ENCODE measurements at regions not wholly inside any gene's neighbourhood (a gene's known extent, or its start where the extent isn't known, plus 50 kb on each side); places are given as distances from the start of the nearest gene placed in this dataset.

GRCh38 chr14:22407033-22407432 lies 182.0 kb downstream of the DAD1 start:
- TF ChIP-seq EGR1 (IDR thresholded peaks at IDR 0.05) (no peak), TCF12 (IDR thresholded peaks at IDR 0.05; ENCODE audit: low read depth) (no peak), ZBTB7A (IDR thresholded peaks at IDR 0.05; ENCODE audit: low read depth) (no peak), FOXM1 (IDR thresholded peaks at IDR 0.05; ENCODE audit: borderline replicate concordance, low read depth) (no peak), TEAD4 (IDR thresholded peaks at IDR 0.05) (no peak), EP300 (IDR thresholded peaks at IDR 0.05; ENCODE audit: borderline replicate concordance) (no peak), RAD21 (IDR thresholded peaks at IDR 0.05; ENCODE audit: low read depth) (no peak), TAF1 (IDR thresholded peaks at IDR 0.05; ENCODE audit: low read depth) (no peak), CREB1 (IDR thresholded peaks at IDR 0.05; ENCODE audit: low read depth) (no peak), NFIC (IDR thresholded peaks at IDR 0.05) (no peak), CEBPB (IDR thresholded peaks at IDR 0.05) (no peak), MAX (IDR thresholded peaks at IDR 0.05) (no peak), YY1 (IDR thresholded peaks at IDR 0.05; ENCODE audit: low read depth) (no peak)
- TF ChIP-seq, protein P1, sequence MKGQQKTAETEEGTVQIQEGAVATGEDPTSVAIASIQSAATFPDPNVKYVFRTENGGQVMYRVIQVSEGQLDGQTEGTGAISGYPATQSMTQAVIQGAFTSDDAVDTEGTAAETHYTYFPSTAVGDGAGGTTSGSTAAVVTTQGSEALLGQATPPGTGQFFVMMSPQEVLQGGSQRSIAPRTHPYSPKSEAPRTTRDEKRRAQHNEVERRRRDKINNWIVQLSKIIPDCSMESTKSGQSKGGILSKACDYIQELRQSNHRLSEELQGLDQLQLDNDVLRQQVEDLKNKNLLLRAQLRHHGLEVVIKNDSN (IDR thresholded peaks at IDR 0.05) = no peak
- TF ChIP-seq, protein P2, sequence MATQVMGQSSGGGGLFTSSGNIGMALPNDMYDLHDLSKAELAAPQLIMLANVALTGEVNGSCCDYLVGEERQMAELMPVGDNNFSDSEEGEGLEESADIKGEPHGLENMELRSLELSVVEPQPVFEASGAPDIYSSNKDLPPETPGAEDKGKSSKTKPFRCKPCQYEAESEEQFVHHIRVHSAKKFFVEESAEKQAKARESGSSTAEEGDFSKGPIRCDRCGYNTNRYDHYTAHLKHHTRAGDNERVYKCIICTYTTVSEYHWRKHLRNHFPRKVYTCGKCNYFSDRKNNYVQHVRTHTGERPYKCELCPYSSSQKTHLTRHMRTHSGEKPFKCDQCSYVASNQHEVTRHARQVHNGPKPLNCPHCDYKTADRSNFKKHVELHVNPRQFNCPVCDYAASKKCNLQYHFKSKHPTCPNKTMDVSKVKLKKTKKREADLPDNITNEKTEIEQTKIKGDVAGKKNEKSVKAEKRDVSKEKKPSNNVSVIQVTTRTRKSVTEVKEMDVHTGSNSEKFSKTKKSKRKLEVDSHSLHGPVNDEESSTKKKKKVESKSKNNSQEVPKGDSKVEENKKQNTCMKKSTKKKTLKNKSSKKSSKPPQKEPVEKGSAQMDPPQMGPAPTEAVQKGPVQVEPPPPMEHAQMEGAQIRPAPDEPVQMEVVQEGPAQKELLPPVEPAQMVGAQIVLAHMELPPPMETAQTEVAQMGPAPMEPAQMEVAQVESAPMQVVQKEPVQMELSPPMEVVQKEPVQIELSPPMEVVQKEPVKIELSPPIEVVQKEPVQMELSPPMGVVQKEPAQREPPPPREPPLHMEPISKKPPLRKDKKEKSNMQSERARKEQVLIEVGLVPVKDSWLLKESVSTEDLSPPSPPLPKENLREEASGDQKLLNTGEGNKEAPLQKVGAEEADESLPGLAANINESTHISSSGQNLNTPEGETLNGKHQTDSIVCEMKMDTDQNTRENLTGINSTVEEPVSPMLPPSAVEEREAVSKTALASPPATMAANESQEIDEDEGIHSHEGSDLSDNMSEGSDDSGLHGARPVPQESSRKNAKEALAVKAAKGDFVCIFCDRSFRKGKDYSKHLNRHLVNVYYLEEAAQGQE (IDR thresholded peaks at IDR 0.05; ENCODE audit: low read depth) = no peak

DNA sequence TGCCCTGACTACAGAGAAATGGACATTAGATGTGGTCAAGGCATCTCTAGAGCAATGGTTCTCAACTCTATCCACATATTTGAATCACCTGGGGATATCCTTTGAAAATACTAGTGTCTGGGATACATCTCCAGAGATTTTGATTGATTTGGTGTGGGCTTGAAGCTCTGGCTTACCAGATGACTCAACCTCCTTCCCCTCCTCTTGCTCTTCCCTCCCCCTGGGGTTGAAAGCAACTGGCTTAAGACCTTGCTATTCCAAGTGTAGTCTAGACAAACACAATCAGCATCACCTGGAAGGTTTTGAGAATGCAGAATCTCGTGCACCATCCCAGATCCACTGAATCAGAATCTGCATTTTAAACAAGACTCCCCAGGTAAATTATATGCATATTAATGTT lies 183.8 kb downstream of the DAD1 start:
- TF ChIP-seq CREB1 (IDR thresholded peaks at IDR 0.05; ENCODE audit: low read depth) (no peak), NFIC (IDR thresholded peaks at IDR 0.05) (no peak)

GRCh38 chr14:22403296-22403695 lies 185.7 kb downstream of the DAD1 start:
- TF ChIP-seq MAX (IDR thresholded peaks at IDR 0.05) (no peak), RAD21 (IDR thresholded peaks at IDR 0.05; ENCODE audit: low read depth) (no peak), TEAD4 (IDR thresholded peaks at IDR 0.05) (no peak), ZBTB7A (IDR thresholded peaks at IDR 0.05; ENCODE audit: low read depth) (no peak), EP300 (IDR thresholded peaks at IDR 0.05; ENCODE audit: borderline replicate concordance) (no peak)
- TF ChIP-seq, protein P2 (IDR thresholded peaks at IDR 0.05; ENCODE audit: low read depth) = no peak

DNA sequence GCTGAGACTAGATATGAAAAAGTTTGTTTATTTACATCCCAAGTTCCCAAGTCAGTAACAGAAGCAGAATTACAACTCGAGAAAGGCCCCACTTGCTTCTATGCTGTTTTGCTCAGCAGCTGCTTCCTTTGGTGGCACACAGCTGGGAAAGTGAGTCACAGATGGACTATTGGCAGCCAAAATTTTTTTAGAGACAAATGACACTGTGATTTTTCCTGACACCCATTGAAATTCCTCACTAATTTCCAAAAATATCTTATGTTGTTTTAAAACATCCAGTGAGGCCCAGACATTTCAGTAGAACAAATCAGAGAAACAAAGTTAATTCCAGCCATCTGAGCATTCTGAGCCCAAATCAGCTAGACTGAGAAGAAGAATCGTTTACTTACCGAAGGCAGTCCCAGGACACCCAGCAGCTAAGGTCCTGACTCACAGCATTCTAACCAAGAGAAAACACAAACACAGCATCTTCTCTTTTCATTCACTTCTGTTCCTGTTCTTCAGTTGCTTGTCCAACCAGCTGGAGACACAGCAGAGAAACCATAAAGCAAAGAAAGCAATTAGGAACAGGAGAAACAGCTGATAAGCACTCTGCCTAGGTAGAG lies 188.3 kb downstream of the DAD1 start:
- TF ChIP-seq TEAD4 (IDR thresholded peaks at IDR 0.05) = no peak

GRCh38 chr14:22399776-22400175 lies 189.2 kb downstream of the DAD1 start:
- no peak for TF ChIP-seq TAF1 (IDR thresholded peaks at IDR 0.05; ENCODE audit: low read depth)
- no peak for TF ChIP-seq ZBTB7A (IDR thresholded peaks at IDR 0.05; ENCODE audit: low read depth)
- no peak for TF ChIP-seq CREB1 (IDR thresholded peaks at IDR 0.05; ENCODE audit: low read depth)
- no peak for TF ChIP-seq YY1 (IDR thresholded peaks at IDR 0.05; ENCODE audit: low read depth)
- TF ChIP-seq, protein P2 (IDR thresholded peaks at IDR 0.05; ENCODE audit: low read depth) = no peak
- no peak for TF ChIP-seq CEBPB (IDR thresholded peaks at IDR 0.05)

GRCh38 chr14:22397221-22397737 lies 191.7 kb downstream of the DAD1 start:
- TF ChIP-seq EP300 (IDR thresholded peaks at IDR 0.05; ENCODE audit: borderline replicate concordance) (no peak), TCF12 (IDR thresholded peaks at IDR 0.05; ENCODE audit: low read depth) (no peak), RAD21 (IDR thresholded peaks at IDR 0.05; ENCODE audit: low read depth) (no peak), EGR1 (IDR thresholded peaks at IDR 0.05) (no peak), NFIC (IDR thresholded peaks at IDR 0.05) (no peak)
